ENCODE measurements at regions not wholly inside any gene's neighbourhood (a gene's known extent, or its start where the extent isn't known, plus 50 kb on each side); places are given as distances from the start of the nearest gene placed in this dataset.
A peak's percentile ranks its signal among the peaks of the same experiment; 100 is the strongest.

DNA sequence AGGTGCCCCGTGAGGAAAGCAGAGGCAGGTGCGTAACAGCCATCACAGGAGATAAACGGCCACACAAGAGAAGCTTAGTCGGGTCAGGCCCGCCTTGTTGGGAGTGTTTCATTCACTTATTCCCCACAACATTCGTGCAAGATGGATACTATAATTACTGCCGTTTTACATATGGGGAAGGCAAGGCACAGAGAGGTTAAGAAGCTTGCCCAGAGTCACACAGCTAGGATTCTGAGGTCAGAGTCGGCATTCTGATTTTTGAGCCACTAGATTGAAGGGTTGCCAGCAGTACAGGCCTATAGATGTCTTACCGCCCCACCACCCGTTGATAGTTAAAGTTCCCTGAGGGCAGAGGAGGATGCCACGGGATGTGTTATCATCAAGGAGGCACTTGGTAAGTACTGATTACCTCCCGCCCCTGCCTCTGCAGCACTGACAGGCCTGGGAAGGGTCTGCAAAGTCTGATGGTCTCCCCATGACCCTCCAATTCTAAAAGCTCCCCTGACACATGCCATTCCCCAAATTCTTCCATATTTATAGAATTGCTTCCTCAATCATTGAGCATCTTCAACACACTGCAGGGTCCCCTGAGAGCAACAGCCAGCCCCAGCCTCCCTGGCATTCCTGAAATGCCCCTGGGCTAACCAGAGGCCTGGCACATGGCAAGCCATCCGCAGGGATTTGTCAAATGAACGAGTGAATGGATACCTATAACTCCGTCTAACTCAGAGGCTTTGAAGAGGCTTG, 74.7 kb upstream of the CLDN14 start:
- no peak for DNase-seq (ENCODE audit: extremely low read depth, low read depth)

DNA sequence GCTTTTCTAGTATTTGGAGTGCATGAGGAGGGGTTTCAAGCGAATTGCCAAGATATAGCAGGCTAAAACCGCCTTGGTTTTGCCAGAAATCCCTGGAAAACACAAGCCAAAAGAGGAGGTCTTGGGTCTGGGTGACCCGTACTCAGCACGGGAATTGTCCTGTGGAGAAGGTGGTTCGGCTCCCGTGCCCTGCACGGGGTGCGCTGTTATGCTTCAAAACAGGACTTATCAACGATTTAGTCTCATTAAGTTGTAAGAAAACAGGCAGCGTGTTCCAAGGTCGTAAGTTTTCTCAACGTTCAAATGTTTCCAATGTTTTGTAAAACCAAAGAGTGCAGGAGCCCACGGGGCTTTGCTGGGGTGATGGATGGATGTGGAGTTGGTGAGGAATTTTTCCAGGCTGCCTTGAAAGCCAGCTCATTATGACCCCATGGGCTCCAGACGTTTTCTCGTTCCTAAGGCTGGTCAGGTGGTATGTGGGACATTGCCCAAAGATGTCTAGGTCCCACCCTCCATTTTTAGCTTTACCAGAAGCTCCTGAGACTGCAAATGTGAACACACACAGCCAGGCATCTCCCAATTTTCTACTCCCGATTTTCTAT, 75.4 kb upstream of the CLDN14 start:
- no peak for DNase-seq (ENCODE audit: extremely low read depth, low read depth)

GRCh38 chr21:36557316-36557715, 77.4 kb upstream of the CLDN14 start:
- no peak for DNase-seq (ENCODE audit: extremely low read depth, low read depth)

- no peak for DNase-seq (ENCODE audit: extremely low read depth, low read depth)
Measured at GRCh38 chr21:36560933-36561575, 81.1 kb upstream of the CLDN14 start.

- no peak for DNase-seq (ENCODE audit: extremely low read depth, low read depth)
Measured at GRCh38 chr21:36563341-36563926, 83.5 kb upstream of the CLDN14 start.

GRCh38 chr21:36564647-36565046, 84.7 kb upstream of the CLDN14 start:
- DNase-seq (ENCODE audit: extremely low read depth, low read depth): no peak

DNA sequence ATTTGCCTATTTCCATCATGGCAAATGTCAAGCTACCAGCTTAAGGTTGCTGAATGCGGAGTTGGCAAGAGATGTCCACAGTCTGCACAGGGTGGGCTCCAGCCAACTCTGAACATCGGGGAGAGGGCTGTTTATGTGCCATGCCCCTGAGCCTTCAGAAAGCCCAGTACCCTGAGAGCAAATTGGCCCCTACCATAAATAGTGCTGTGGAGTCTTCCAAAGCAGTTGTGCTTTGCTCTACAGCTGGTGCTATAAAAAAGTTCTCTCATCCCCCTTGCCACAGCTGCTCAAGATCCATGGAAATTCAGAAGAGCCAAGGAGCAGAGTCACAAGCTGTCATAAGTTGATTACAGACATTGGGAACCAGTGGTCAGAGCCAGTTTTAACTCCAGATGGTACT, 85.6 kb upstream of the CLDN14 start:
- DNase-seq (ENCODE audit: extremely low read depth, low read depth): no peak

DNA sequence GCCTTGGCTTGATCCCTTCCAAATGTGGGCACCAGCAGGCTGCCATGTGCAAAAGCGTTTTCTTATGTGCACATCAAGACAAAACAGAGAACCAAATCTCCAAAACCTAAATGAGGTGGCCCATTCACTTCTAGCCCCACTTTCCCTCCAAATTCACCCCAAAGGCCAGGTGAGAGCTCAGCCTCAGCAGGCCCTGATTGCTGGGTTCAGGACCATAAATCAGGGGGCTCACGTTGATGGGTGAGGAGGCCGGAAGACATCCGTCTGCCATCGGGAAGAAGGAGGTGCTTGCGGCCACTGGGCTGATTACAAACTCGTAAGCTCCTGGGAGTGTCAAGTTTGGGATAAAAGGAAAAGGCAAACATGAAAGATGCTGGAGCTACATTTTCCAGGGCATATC, 86.7 kb upstream of the CLDN14 start:
- no peak for DNase-seq (ENCODE audit: extremely low read depth, low read depth)

- DNase-seq (ENCODE audit: extremely low read depth, low read depth): no peak
Measured at GRCh38 chr21:36567216-36567885, 87.4 kb upstream of the CLDN14 start.

DNA sequence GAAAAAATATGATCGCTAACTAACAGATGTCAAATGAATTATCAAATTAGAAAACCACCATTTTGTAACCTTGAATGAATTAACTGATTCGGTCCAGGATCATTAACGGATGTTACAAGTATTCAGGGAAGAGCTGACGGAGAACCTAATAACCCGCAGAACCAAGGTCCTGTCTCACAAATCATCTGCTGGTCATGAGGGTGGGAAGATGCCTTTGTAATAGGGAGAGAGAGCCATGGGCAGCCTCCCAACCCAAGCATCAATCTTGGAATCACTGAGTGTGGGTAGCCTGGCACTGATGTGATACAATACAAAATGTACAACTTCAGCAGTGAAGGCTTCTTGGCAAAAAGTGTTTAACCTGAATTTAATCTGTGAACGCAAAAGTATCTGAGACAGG, 89.6 kb upstream of the CLDN14 start:
- no peak for DNase-seq (ENCODE audit: extremely low read depth, low read depth)

- DNase-seq (ENCODE audit: extremely low read depth, low read depth): no peak
Measured at GRCh38 chr21:36571556-36571955, 91.6 kb upstream of the CLDN14 start.

DNA sequence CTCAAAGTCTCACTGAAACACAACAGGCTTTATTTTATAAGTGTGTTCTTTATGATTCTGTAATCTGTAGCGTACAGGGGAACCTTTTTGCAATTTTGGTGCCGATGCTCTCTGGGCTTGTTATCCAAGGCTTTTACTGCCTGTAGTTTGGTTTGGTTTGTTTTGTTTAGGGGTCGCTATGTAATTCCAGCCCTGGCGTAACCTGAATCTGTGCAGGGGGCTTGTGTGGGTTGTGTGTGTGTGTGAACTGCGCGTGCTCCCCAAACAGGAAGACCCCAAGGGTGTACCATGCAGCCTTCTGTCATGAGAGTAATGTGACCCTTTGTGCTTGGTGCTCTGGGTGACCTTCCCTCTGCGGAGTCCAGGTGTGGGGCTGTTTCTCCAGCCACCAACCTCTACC, 92.1 kb upstream of the CLDN14 start:
- no peak for DNase-seq (ENCODE audit: extremely low read depth, low read depth)

- DNase-seq (ENCODE audit: extremely low read depth, low read depth): no peak
Measured at GRCh38 chr21:36575306-36575705, 95.4 kb upstream of the CLDN14 start.

- no peak for DNase-seq (ENCODE audit: extremely low read depth, low read depth)
Measured at GRCh38 chr21:36576441-36576840, 96.5 kb upstream of the CLDN14 start.

DNA sequence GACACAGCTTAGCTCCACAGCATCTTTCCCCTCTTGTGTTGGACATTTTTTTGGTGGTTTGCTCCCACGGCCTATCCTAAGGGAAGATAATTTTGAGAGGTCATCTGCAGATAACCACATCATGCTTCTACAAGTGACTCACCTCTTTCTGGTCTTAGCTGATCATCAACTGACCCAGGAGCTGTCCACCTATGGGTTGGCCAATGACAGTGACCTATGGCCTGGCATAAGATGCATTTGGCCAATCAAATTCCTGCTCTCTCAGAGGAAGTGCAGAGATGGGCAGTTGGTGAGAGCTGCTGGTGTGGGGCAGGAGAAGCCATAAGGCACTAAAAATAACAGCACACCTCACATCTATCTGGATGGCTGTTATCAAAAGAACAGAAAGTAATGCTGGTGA, 100.0 kb upstream of the CLDN14 start:
- DNase-seq (ENCODE audit: extremely low read depth, low read depth): no peak

DNA sequence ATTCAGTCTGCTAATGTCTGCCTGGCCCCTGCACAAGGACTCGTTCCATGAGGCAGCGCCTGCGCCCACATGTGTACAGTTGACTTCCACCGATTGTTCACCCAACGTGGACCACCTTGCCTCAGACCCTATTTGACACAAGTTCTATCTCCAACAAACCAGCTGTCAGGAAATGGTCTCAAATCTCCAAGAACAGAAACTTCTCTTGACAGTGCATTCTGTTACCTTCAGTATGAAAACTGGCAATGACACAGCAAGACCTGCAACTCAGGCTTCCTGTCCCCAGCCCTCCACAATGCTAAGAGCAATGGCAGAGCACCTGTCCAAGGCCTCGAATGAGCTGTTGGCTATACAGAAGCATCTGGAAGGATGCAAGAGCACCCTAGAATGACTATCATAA, 102.3 kb upstream of the CLDN14 start:
- no peak for DNase-seq (ENCODE audit: extremely low read depth, low read depth)

- DNase-seq (ENCODE audit: extremely low read depth, low read depth): no peak
Measured at GRCh38 chr21:36583591-36583990, 103.7 kb upstream of the CLDN14 start.

- no peak for DNase-seq (ENCODE audit: extremely low read depth, low read depth)
Measured at GRCh38 chr21:36584980-36585940, 105.3 kb upstream of the CLDN14 start.

DNA sequence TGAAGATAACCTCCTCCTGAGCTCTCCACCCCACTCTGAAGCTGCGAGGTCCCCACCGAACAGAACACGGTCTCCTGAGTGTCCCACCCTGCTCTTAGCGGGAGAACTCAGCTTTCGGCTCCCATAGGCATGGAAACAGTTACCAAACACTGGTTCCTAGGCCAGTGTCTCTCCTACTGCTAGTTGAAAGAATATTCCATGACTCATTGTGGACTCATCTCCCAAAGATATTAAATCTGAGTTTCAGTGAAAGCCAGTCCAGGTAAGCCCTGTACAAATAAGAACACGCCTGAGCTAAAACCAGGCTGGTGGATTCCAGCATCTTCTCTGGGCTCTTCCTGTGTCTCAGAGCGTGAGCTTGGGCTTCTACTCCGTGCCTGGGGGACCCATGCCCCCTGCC, 107.5 kb upstream of the CLDN14 start:
- DNase-seq (ENCODE audit: extremely low read depth, low read depth): no peak

DNA sequence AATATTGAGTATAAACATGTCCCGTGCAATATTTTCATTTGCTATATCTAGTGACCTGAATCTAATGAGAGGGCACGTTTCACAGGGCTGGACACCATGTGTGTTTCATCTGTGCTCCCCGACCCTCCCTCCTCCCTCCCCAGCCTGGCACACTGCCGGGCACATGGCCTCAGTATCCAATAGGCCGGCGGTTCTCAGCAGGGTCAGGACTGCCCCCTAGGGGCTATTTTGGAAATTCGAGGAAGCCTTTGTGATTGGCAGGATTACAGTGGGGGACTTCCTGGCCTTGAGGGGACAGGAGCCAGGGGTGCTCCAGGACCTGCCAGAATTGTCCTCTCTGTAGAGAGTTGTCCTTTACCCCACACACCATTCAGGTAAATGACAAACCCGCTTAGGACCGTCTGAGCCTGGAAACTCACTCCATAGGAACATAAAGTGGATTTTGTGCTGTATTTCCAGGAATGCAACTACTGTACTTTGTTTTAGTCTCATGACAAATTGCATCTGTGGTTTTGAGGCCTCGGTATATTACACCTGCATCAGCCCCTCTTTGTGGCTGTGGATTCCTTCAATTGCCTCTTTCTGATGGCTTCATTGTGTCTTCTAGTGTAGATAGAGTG, 109.5 kb upstream of the SIM2 start:
- peak; percentile 43 for DNase-seq (ENCODE audit: extremely low read depth, low read depth)
